DOHH2 (cell line): ENCODE measurements at regions not wholly inside any gene's neighbourhood (a gene's known extent, or its start where the extent isn't known, plus 50 kb on each side); places are given as distances from the start of the nearest gene placed in this dataset.

Experiments
- H3F3A ChIP-seq: fragments of 200-600 bp; sonication (generic), shearing (Covaris generic); 2 replicates; pipeline ENCODE4 v1.6.0; 2016; ENCODE audit warnings: antibody characterized with exemption, mild to moderate bottlenecking; ENCODE audit not compliant: control insufficient read depth, insufficient read depth
- H3K27ac ChIP-seq: fragments of 200-600 bp; sonication (generic); 2 replicates; pipeline ENCODE4 v1.5.1; 2014; ENCODE audit warnings: low read depth, mild to moderate bottlenecking, low read length, moderate library complexity
- H3K27me3 ChIP-seq: fragments of 200-600 bp; sonication (generic); 2 replicates; pipeline ENCODE4 v1.6.1; 2014; ENCODE audit warnings: mild to moderate bottlenecking, low read length, mixed read lengths; ENCODE audit not compliant: control insufficient read depth
- H3K36me3 ChIP-seq: fragments of 200-600 bp; sonication (generic); 2 replicates; pipeline ENCODE4 v1.6.1; 2014; ENCODE audit warnings: mild to moderate bottlenecking, low read length, moderate library complexity, mixed read lengths; ENCODE audit not compliant: control insufficient read depth
- H3K4me1 ChIP-seq: fragments of 200-600 bp; sonication (generic); 2 replicates; pipeline ENCODE4 v1.6.1; 2014; ENCODE audit warnings: mild to moderate bottlenecking, low read length, mixed read lengths; ENCODE audit not compliant: control insufficient read depth
- H3K4me2 ChIP-seq: fragments of 200-600 bp; sonication (generic); 2 replicates; pipeline ENCODE4 v1.6.0; 2014; ENCODE audit warnings: mild to moderate bottlenecking, low read length, moderate library complexity
- H3K4me3 ChIP-seq: fragments of 200-600 bp; sonication (generic); 2 replicates; pipeline ENCODE4 v1.5.1; 2014; ENCODE audit warnings: mild to moderate bottlenecking, low read length, mixed read lengths
- H3K79me2 ChIP-seq: fragments of 200-600 bp; sonication (generic); 2 replicates; pipeline ENCODE4 v1.6.1; 2014; ENCODE audit warnings: mild to moderate bottlenecking, low read length, mixed read lengths; ENCODE audit not compliant: control insufficient read depth
- H3K9me2 ChIP-seq: fragments of 200-600 bp; sonication (generic); replicated peaks from 2 replicates; pipeline ENCODE4 v1.6.1; 2014; ENCODE audit warnings: mild to moderate bottlenecking, low read length, mixed read lengths; ENCODE audit not compliant: control insufficient read depth
- H3K9me3 ChIP-seq: fragments of 200-600 bp; sonication (generic); 2 replicates; pipeline ENCODE4 v1.6.1; 2014; ENCODE audit warnings: antibody characterized with exemption, low read length, mixed read lengths; ENCODE audit not compliant: control insufficient read depth, insufficient read depth
- H4K20me1 ChIP-seq: fragments of 200-600 bp; sonication (generic); 2 replicates; pipeline ENCODE4 v1.6.0; 2014; ENCODE audit warnings: low read depth, mild to moderate bottlenecking, antibody characterized with exemption, low read length, moderate library complexity; ENCODE audit not compliant: control insufficient read depth, insufficient read depth
- CTCF ChIP-seq: fragments of 200-600 bp; sonication (generic); IDR thresholded peaks from one replicate; pipeline ENCODE4 v1.5.1; 2014; ENCODE audit warnings: antibody characterized with exemption, mild to moderate bottlenecking, low read depth, low read length; ENCODE audit not compliant: poor library complexity, severe bottlenecking
- EZH2phosphoT487 ChIP-seq: fragments of 200-600 bp; sonication (generic); IDR thresholded peaks from 2 replicates; pipeline ENCODE4 v1.6.1; 2017; ENCODE audit warnings: borderline replicate concordance, mild to moderate bottlenecking, antibody characterized with exemption, low read length, moderate library complexity, mixed read lengths

GRCh38 chr2:39546937-39547336 lies 109.9 kb upstream of the MAP4K3 start:
- no peaks in the 10 kb centered on the region for H3K4me1 ChIP-seq

DNA sequence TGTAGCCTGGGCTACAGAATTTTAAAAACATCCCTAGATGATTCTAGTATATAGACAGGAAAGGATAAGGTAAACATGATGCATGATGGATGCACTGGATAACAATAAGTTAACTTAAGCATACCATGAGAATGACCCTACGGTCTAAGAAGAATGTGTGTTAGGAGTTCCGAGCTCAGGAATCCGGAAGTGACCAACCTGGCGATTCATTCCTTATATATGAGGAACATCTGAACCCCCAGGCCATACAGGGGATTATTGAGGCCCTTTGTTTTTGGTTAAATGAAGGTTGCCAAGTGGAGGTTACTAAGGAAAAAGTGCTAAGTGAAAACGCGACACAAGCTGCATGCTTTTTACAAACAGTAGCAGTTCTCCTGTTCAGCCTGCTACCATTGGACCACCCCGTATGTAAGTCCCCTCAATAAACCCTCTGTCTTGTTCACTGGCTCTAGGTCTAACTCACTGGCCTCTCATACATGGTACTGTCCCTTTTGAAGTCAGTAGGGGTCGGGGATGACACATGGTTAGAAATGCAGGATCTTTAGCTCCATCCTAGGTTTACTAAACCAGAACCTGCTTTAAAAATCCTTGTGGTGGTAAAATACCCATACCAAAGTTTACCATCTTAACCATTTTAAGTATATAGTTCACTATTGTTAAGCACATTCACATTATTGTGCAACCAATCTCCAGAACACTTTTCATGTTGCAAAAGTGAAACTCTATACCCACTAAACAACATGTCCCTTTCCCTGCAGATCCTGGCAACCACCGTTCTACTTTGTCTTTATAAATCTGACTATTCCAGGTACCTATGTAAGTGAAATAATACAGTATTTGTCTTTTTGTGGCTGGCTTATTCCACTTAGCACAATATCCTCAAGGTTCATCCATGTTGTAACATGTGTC lies 111.0 kb upstream of the MAP4K3 start:
- no peaks in the 10 kb centered on the region for H3K36me3 ChIP-seq
- H3K27ac ChIP-seq: no peak overlapping the region
- H3K4me3 ChIP-seq: no peak overlapping the region
- H3F3A ChIP-seq: no peaks in the 10 kb centered on the region
- H3K27me3 ChIP-seq: no peaks in the 10 kb centered on the region
- H3K4me2 ChIP-seq: no peak overlapping the region
- no peaks in the 10 kb centered on the region for H3K9me3 ChIP-seq
- H3K79me2 ChIP-seq: no peaks in the 10 kb centered on the region
- H3K4me1 ChIP-seq: no peaks in the 10 kb centered on the region
- H4K20me1 ChIP-seq: no peaks in the 10 kb centered on the region
- TF ChIP-seq CTCF: no peak
- no peak for TF ChIP-seq EZH2phosphoT487
- no peaks in the 10 kb centered on the region for H3K9me2 ChIP-seq

More at GRCh38 chr2:39546937-39547336, 109.9 kb upstream of the MAP4K3 start:
- no peak for TF ChIP-seq EZH2phosphoT487
- no peak for TF ChIP-seq CTCF
- H3K79me2 ChIP-seq: no peaks in the 10 kb centered on the region
- no peak overlapping the region for H3K4me3 ChIP-seq
- H3K9me3 ChIP-seq: no peaks in the 10 kb centered on the region
- no peaks in the 10 kb centered on the region for H3K27me3 ChIP-seq
- no peaks in the 10 kb centered on the region for H3K9me2 ChIP-seq
- no peak overlapping the region for H3K4me2 ChIP-seq
- H3K36me3 ChIP-seq: no peaks in the 10 kb centered on the region
- no peak overlapping the region for H3K27ac ChIP-seq
- H4K20me1 ChIP-seq: no peaks in the 10 kb centered on the region
- no peaks in the 10 kb centered on the region for H3F3A ChIP-seq

DNA sequence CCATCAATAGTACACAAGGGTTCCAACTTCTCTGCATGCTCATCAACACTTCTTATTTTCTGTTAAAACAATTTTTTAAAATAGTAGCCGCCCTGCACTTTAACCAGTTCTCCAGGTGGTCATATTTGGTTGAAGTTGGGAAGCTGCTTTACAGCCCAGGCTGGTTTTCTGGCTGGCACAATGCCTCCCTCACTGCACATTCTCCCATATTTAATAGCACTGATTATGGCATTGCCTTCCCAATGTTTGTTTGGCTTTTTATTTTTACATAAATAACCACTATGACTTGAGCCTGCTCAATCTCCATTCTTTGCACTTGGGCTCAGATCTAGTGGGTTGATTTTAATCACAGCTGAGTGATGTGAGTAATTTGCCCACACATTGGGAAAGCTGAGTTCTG lies 111.9 kb upstream of the MAP4K3 start:
- TF ChIP-seq EZH2phosphoT487: no peak
- TF ChIP-seq CTCF: no peak
- no peaks in the 10 kb centered on the region for H3K27me3 ChIP-seq
- H3K36me3 ChIP-seq: no peaks in the 10 kb centered on the region

More for the DNA sequence above, 111.9 kb upstream of the MAP4K3 start:
- Histone ChIP-seq H4K20me1 (no peaks in the 10 kb centered on the region), H3K79me2 (no peaks in the 10 kb centered on the region), H3K4me3 (no peak overlapping the region), H3K9me3 (no peaks in the 10 kb centered on the region), H3K4me1 (no peaks in the 10 kb centered on the region), H3K4me2 (no peak overlapping the region), H3F3A (no peaks in the 10 kb centered on the region), H3K9me2 (no peaks in the 10 kb centered on the region), H3K27ac (no peak overlapping the region)
